ENCODE measurements at regions not wholly inside any gene's neighbourhood (a gene's known extent, or its start where the extent isn't known, plus 50 kb on each side); places are given as distances from the start of the nearest gene placed in this dataset.

- H3K4me3 ChIP-seq (ENCODE audit: low read depth, low read length): no peak overlapping the region
- no peak for TF ChIP-seq CTCF (IDR thresholded peaks at IDR 0.05; ENCODE audit: insufficient read depth, low read depth, low read length)
- no peak for DNase-seq (ENCODE audit: low read depth)
These were observed 217.8 kb upstream of the TLE4 start for GRCh38 chr9:79353856-79354520.

- DNase-seq (ENCODE audit: low read depth): no peak
- TF ChIP-seq CTCF (IDR thresholded peaks at IDR 0.05; ENCODE audit: insufficient read depth, low read depth, low read length): no peak
- no peak overlapping the region for H3K4me3 ChIP-seq (ENCODE audit: low read depth, low read length)
These were observed 214.6 kb upstream of the TLE4 start for GRCh38 chr9:79357194-79357593.

- no peak for DNase-seq (ENCODE audit: low read depth)
- no peak overlapping the region for H3K4me3 ChIP-seq (ENCODE audit: low read depth, low read length)
These were observed 214.1 kb upstream of the TLE4 start for GRCh38 chr9:79357616-79358015.

GRCh38 chr9:79360387-79361347, 211.1 kb upstream of the TLE4 start:
- DNase-seq (ENCODE audit: low read depth): no peak
- no peak for TF ChIP-seq CTCF (IDR thresholded peaks at IDR 0.05; ENCODE audit: insufficient read depth, low read depth, low read length)

More at GRCh38 chr9:79357616-79358015, 214.1 kb upstream of the TLE4 start:
- TF ChIP-seq CTCF (IDR thresholded peaks at IDR 0.05; ENCODE audit: insufficient read depth, low read depth, low read length): no peak

GRCh38 chr9:79362100-79363081, 209.4 kb upstream of the TLE4 start:
- H3K4me3 ChIP-seq (ENCODE audit: low read depth, low read length): no peak overlapping the region
- TF ChIP-seq CTCF (IDR thresholded peaks at IDR 0.05; ENCODE audit: insufficient read depth, low read depth, low read length): no peak
- no peak for DNase-seq (ENCODE audit: low read depth)

More at GRCh38 chr9:79360387-79361347, 211.1 kb upstream of the TLE4 start:
- no peak overlapping the region for H3K4me3 ChIP-seq (ENCODE audit: low read depth, low read length)

- H3K4me3 ChIP-seq (ENCODE audit: low read depth, low read length): no peak overlapping the region
- DNase-seq (ENCODE audit: low read depth): no peak
These were observed 202.1 kb upstream of the TLE4 start for GRCh38 chr9:79369676-79370075.

More at GRCh38 chr9:79369676-79370075, 202.1 kb upstream of the TLE4 start:
- TF ChIP-seq CTCF (IDR thresholded peaks at IDR 0.05; ENCODE audit: insufficient read depth, low read depth, low read length): no peak

Data from fibroblast of villous mesenchyme (primary cell).